HG03103 (cell line): ENCODE measurements at regions not wholly inside any gene's neighbourhood (a gene's known extent, or its start where the extent isn't known, plus 50 kb on each side); places are given as distances from the start of the nearest gene placed in this dataset.
"Not testable (repeated sequence)": the region's sequence is repeated elsewhere in the genome, so short reads cannot be mapped to it uniquely, and the experiment has no call there.

Experiments
- ATAC-seq: cut with Tn5 transposase; IDR thresholded peaks from one replicate; pipeline ENCODE4 v1.9.1; 2021; ENCODE audit warnings: low read depth; ENCODE audit not compliant: unreplicated experiment

DNA sequence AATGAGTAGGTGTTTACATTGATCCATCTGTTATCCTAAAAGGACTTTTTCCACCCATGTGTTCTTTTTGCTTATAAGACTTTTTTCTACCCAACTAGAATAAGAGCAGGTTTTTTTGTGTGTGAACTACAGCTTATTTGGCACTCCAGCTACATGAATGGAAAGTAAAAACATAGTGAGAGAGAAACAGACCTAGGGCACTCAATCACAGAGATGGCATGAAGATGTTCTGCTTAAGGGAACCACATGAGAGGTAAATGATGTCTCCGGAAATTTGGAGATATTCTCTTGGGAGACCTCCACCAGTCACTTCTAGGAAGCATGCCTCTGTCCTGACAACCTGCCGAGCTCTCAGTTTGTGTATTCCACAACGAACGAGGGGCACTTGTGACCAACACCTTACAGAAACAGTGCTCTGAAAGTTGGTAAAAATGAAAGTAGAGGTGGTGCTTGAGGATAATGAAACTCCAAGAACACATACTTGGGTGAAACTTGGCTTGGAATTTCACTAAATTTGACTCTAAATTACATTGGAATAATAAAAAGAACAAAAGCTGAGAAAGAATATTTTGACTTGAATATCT is 788.4 kb upstream of the GALNTL6 start:
- no peak for ATAC-seq

DNA sequence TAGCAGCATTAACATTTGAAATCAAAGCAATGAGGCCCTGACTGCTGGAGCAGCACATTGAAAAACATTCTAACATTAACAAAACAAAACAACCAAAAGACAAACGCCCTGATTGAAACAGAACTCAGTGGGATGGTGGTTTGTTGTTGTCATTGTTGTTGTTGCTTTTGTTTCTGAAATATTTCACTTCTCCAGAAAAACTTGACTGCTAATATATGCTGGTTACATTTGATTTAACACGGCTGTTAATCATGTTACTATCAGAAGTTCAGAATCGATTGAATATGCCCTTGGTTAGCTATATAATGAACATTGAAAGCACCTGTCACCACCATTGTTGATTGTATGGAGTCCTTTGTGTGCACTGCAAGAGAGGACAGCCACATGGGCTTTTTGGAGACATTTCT is 790.4 kb upstream of the GALNTL6 start:
- no peak for ATAC-seq

DNA sequence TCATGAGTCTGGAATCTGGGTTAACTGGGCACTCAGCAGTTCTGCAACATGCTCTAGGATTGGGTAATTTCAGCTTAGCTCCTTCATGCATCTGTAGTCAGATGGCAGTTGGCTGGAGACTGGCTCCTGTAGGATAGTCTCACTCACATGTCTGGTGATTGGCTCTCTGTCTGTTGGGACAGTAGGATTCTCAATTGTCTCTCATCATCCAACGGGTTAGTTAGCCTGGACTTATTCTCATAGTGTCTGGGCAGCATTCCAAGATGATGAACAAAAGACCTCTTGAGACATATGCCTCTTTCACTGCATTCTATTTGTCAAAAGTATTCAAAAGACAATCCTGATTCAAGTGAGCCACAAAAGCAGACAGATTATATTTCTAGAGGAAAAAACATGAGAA is 795.6 kb upstream of the GALNTL6 start:
- ATAC-seq, result no peak

DNA sequence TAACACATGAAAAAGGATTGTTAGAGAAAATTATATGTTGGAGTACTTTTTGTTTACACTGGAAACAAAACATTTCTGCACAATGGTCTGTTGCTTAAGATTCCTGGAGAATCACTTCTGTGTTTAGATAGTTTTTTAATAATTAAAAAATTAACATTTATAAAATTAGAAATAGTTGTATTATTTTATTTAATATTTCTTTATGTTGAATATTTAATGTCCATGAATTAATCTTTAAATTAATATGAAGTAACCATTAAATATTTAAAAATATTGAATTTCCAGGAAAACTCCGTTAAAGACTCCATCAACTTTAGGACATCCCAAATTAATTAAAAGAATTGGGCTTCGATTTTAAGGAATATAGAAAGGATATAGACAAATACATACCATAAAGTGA is 797.1 kb upstream of the GALNTL6 start:
- ATAC-seq, result no peak

DNA sequence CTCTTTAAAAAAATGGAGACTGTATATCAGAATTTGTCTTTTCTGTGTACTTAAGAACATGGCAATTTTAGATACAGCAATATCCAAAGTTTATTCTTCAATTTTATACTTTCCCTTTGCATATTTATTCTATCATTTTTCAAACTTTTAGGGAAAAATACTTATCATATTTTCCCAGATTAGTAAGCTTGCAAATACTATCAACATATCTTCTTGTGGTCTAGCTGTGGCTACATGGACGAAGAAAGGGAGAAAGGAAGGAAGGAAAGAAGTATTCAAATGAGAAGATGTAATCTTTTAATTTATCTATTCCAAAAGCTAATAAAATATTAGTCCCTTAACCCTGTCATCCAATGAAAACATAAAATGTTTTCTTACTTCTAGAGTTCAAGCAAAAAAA is 797.8 kb upstream of the GALNTL6 start:
- no peak for ATAC-seq

DNA sequence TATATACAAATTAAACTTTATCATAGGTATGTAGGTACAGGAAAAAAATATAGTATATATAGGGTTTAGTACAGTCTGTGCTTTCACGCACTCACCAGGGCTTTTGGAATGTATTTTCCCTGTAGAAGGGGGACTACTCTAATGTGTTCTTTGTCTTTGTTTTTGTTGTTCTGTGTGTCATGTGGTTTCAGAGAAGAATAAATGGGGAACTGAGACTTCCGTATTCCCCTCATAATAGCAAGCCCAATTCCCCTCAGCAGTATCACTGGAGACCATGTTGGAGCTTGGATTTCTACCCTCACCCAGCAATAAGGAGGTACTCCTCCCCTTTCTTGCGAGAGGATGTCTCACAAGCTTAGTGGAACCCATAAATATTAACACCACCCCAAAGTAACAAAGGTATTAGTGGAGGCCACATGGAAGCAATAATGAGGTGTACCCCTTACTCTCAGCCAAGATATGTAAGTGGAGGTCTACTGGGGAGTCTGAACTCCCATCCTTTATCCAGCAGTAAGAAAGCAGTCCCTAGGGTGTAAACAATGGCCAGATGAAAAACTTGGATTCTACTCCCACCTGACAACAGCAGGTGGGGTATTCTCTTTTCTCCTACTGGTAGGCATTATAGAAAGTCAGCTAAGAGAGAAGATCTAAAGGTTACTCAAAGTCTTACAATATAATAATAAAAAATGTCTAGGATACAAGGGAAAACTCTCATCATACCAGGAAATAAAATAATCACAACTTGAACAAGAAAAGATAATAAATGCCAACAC is 805.4 kb upstream of the GALNTL6 start:
- peak; percentile 47 for ATAC-seq

DNA sequence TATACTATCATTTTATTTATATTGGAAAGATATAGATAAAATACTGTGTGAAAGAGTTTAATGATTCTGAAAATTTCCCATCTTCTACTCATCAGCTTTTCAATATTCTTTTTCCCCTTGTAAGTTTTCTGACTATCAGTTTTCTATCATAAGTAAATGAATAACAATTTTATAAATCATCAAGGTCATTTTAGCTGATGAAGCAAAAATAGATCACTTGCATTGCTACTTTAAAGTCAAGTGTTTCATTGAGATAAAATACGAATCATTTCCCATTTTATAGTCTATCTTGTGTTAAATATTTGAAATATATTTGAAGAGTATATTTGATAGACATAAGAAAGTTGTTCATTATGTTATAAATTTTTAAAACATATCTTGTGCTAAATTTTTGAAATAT is 811.0 kb upstream of the GALNTL6 start:
- ATAC-seq, result no peak

DNA sequence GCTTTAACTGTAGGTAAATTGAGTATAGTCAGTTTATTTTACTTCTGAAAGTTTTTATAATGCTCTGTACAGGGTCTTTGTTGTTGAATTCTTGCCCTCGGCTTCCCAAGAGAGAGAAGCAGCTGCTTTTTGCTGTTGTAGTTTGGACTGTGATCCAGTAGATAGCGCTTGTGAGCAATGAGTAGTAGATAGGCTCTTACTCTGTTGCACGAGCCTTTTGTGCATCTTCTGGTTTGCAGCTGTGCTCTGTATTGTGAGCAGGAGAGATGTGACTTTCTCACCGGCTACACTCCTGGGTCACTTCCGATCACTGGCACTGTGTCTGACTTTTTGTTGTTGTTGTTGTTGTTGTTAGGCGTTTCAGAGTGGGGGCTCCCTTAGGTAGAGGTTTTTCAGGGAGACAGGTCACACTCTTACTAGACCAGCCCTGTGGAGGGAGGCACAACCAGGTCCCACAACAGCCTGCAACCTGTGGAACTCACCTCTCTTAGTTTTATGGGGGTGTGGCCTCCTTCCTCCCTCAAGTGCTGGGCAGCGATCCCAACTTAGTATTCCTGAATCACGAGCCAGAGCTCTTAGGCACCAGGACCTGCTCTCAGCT is 822.1 kb upstream of the GALNTL6 start:
- ATAC-seq, result peak; percentile 96

DNA sequence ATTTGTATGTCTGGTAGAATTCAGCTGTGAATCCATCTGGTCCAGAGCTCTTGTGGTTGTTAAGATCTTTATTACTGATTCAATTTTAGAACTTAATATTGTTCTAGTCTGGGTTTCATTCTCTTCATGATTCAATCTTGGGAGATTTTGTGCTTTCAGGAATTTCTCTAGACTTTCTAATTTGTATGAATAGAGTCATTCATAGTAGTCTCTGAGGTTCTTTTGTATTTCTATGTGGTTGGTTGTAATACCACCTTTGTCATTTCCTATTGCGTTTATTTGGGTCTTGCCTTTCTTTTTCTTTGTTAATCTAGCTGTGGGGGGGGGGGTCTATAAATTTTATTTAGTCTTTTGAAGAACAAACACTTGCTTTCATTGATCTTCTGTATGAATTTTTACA is 824.8 kb upstream of the GALNTL6 start:
- ATAC-seq, result no peak

DNA sequence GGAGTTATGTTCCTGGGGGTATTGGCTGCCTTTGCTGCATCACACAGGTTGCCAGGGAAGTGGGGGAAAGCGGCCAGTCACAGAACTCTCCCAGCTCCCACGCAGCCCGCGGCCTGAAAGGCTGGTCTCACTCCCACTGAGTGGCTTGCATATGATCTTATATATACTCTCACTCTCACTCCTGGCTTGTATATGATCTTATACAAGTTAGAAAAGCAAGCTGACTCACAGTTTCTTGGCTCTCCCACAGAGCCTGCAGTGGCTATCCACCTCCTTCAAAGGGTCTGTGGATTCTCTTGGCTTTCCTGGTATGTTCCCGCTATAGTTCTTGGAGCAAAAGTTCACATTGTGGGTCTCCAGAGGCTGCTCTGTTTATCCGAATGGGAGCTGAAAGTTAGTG is 833.5 kb upstream of the GALNTL6 start:
- no peak for ATAC-seq

DNA sequence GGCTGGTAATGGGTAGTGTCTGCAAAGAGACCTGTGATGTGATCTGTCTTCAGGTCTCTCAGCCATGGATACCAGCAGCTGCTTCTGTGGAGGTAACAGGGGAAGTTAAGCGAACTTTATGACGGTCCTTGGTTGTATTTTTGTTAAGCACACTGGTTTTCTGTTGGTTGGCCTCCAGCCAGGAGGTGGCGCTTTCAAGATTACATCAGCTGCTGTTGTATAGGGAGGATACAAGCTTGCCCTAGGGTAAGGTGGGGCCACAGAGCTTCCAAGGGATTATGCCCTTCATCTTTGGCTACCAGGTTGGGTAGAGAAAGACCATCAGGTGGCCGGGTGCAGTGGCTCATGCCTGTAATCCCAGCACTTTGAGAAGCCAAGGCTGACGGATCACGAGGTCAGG is 834.2 kb upstream of the GALNTL6 start:
- no peak for ATAC-seq

DNA sequence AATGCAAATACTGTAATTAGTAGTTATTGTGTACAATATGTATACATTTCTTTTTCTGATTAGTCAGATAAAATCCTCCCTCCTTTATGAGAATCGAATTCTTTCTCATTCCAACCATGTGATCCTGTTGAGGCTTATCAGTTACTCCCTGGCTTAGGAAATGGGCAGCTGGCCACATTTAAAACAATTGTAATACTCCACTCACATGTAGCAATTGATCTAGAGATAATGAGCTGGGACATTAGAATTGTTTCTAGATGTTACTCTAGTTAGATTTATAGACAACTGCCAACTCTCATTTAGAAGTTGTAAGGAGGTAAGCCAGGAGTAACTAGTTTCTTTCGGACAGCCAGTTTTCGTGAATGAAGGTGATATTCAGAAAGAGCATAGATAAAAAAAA is 859.3 kb upstream of the AADAT start:
- no peak for ATAC-seq

DNA sequence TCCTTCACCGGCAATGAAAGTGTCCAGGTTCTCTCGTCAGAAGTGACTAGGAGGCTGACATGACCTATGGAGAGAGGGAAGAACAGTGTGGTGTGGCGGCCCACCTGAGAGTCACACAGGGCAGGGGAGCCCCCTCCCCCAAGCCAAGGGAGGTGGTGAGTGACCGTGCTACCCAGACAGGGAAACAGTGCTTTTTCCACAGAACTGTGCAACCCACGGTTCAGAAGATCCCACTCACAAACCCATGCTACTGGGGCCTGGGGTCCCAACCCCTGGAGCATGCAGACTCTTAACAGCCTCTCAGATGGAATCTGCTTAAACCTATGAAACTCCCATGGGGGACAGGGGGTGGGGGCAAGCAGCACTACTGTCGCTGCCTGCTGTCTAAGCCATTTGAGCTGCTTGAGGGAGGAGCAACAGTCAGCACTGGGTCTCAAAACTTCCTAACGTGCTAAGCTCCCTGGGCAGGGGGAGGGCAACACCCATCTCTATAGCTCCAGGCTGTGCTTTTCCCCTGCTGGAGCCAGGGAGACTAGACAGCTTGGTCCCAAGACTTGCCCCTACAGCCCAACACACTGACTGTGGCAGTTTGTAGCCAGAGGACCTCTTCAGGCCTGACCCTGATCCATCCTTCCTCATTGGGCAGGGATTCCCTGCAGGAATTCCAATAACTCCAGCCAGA is 850.4 kb upstream of the AADAT start:
- no peak for ATAC-seq

DNA sequence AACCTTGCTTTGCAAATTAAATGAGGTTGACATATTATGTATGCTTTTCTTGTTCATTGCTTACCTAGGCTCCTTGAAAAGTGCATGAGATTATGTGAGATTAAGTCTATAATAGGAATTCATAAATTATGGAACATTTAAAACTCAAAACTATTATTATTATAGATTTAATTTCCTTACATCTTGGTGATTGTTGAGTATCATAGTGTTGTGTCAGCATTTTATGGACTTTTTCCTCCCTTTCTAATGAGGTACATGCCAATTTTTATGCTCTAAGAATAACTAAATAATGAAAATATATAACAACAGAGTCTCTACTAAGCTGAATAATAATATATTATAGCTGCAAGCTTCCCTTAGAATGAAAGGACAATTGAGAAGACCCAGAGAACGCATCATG is 848.8 kb upstream of the AADAT start:
- no peak for ATAC-seq

DNA sequence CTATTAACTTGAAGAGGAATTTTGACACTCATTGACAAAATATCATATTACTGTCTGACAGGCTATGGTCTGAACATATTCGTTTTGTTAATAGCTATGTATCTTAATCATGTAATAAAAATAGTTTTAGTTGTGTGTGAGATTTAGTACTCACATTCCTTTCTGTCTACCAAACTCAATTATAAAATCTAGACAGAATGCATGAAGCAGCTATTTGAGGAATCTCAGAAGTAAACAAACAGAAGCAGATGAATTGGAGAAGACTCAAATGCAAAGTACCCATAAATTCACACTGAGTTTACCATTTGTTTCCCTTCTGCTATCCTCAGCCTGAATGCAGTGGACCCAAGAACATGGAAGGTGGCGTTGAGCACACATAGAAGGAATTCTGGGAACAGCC is 841.6 kb upstream of the AADAT start:
- no peak for ATAC-seq

DNA sequence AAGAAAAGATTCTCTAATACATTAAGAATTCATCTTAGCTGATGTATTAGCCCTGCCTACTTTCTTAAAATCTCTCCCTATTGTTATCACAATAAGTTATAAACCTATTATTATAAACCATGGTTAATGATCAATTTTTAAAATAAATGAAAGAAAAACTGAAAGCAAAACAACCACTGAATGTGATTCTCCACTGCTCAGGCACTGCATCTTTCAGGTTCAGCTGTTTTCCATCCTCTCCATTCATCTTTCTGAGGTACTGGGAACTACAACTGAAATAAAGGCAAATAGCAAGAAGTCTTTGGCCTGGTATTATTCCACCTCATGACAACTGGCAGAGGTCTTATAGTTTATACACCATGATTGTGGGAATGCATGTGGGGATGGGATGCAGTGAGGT is 798.9 kb upstream of the AADAT start:
- no peak for ATAC-seq

DNA sequence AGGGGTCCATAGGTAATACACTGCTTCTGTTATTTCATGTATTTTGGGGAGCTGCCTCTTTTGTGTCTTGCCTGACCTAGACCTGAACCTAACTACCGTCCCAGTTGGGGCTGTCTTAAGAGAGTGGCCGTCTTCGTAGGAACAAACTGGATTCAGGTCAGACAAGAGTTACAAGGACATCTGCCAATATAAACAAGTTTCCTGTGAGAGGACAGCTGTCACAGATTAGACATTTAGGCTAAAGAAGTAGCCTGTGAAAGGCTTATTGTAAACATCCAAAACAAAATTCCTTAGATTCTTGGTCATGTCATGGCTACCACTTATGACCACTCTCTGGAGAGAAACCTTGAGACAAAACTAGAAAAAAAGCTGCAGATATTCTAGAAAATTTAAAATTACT is 797.6 kb upstream of the AADAT start:
- no peak for ATAC-seq

DNA sequence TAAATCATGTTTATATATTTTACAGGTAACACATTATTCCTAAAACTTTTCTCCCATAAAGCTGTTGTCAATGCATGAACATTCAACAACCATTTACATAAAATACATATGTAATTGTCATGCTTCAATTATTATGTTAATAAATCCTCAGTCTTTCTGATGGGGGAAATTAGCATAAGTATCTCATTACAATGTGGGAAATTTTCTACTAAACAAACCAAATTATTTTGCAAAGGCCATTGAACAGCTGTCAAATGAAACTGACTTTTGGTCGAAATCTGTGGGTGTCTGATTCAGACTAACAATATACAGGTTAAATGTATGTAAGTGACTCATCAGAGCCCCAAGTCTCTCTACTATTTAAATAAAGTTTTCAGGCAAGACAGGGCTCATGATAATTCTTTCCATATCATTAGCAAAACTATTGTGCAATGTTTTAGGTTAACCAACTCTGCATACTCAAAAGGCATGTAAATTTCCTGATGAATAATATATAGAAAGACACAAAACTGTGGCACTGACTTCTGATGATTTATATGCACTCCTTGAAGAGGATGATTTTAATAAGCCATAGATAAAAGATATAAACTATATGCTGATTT is 795.3 kb upstream of the AADAT start:
- no peak for ATAC-seq

DNA sequence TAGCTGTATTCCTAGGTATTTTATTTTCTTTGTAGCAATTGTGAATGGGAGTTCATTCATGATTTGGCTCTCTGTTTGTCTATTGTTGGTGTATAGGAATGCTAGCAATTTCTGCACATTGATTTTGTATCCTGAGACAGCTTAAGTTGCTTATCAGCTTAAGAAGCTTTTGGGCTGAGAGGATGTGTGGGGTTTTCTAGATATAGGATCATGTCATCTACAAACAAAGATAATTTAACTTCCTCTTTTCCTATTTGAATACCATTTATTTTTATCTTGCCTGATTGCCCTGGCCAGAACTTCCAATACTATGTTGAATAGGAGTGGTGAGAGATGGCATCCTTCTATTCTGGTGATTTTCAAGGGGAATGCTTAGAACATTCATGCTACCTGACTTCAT is 791.9 kb upstream of the AADAT start:
- not testable (repeated sequence) for ATAC-seq

DNA sequence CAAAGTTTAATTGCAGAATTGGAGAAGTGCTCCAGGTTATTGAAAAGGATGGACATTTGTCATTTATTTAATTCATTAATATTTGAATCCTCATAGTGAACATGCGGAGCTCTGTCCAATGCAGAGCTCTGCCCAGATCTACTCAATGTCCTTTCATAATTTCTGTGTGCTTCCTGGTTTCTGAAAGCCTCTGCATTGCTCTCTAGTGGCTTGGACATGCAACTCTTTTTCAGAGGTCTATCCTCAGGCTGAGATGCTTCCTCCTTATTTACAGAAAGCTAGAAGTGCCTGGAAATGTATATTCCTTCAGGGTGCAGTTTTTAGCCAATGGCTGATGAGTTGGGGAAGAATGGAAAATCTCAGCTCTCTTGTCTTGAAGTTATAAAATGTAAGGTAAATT is 786.1 kb upstream of the AADAT start:
- ATAC-seq, result no peak

DNA sequence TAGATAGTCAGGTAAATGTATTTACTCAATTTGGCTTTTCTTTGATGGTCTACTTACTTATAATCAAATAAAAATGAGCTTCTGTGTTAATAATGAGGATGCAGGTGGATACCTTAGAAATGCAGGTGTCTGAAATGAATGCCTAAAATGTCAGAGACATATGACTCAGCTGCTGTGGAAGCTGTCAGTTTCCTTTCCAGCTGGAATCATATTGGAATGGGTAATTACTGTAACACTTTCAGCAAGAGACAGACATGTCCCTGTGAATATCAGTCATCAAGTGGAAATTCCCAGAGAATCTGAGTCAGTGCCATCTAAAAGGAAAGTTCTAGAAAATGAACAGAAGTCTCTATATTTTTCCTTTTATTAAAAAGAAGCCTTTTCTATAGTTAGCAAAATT is 783.0 kb upstream of the AADAT start:
- no peak for ATAC-seq
